Suppressor macrophage treated with lipopolysaccharide for 4 hours (primary cell): ENCODE measurements at regions not wholly inside any gene's neighbourhood (a gene's known extent, or its start where the extent isn't known, plus 50 kb on each side); places are given as distances from the start of the nearest gene placed in this dataset.

ENCODE experiments used
- DNase-seq: peaks from one replicate; pipeline ENCODE4 v3.0.0-alpha.2; 2020

GRCh38 chr13:109669956-109670355 lies 116.4 kb downstream of the IRS2 start:
- no peak for DNase-seq

GRCh38 chr13:109669234-109669612 lies 117.2 kb downstream of the IRS2 start:
- no peak for DNase-seq

GRCh38 chr13:109668433-109669233 lies 117.8 kb downstream of the IRS2 start:
- no peak for DNase-seq

DNA sequence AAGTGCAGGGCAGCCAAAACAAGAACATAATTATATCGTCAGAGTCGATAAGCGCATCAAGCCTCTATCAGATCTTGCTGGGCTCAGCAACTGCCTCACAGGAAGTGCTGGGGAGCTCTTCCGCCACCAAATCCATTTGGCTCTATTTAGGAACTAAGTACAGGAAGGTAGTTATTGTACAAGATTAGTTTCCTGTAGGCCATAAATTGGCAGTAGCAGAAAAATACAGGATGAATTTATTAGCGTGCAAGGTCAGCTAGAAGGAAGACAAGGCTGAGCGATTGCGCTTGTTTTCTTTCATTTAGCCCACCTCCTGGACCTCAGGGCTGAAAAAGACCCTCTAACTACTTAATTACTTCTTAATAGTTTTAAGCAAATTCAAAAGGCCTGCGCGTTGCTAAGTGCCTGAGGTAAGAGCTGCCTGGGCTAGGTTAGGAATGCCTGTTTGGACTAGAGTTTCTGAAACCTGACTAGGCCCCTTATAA lies 118.5 kb downstream of the IRS2 start:
- DNase-seq = no peak

- no peak for DNase-seq
Observed at GRCh38 chr13:109667056-109667455, 119.3 kb downstream of the IRS2 start.

GRCh38 chr13:109666656-109667055 lies 119.7 kb downstream of the IRS2 start:
- no peak for DNase-seq

GRCh38 chr13:109665781-109666249 lies 120.6 kb downstream of the IRS2 start:
- DNase-seq = no peak

DNA sequence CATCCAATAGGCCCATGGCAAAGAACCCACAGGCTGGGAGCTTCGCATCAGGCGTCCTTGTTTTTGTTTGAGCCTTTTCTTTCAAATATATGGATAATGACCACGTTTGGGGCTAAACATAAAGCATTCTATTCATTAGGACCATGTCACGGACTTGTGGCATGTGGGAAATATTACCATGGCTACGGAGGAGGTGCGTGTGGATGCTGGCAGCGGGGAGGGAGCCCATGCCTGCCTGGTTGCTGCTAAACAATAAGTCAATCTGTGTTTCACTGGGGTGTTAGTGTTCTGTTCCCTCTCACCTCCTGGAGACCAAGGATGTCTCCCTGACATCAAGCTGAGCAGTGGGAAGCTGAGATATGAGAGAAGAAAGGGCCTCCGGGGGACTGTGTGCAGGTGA lies 121.1 kb downstream of the IRS2 start:
- no peak for DNase-seq

GRCh38 chr13:109657395-109657794 lies 129.0 kb downstream of the IRS2 start:
- no peak for DNase-seq

- DNase-seq = peak; percentile 36
Observed at GRCh38 chr13:109656206-109656605, 130.2 kb downstream of the IRS2 start.

GRCh38 chr13:109655611-109656010 lies 130.8 kb downstream of the IRS2 start:
- no peak for DNase-seq

GRCh38 chr13:109655206-109655600 lies 131.2 kb downstream of the IRS2 start:
- DNase-seq = peak; percentile 88

DNA sequence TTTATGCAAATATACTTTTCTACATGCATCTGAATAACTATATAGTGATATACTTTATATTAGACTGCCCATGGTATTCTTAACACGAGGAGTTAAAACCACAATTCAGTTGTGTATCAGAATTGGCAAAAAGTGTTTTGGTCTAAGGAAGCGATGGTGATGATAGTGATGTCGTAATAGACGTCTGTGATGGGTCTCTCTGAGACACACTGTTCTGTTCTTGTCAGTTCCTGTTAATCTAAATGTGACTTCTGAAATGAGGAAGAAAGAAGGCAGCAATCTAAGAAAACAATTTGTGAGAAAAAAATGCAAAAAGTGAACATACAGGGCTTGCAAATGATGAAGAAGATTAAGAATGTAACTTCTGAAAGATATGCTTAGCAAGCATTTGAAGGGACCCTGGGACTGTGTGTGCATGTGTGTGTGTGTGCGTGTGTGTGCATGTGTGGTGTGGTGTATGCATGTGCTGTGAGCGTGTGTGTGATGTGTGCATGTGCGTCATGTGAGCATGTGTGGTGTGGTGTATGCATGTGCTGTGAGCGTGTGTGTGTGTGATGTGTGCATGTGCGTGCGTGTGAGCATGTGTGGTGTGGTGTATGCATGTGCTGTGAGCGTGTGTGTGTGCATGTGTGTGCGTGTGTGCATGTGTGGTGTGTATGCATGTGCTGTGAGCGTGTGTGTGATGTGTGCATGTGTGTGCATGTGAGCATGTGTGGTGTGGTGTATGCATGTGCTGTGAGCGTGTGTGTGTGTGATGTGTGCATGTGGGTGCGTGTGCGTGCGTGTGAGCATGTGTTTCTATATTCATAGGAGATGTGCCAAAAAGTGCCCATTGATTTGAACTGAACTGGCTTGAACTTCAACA lies 131.8 kb downstream of the IRS2 start:
- peak; percentile 86 for DNase-seq

GRCh38 chr13:109652531-109652930 lies 133.9 kb downstream of the IRS2 start:
- peak; percentile 58 for DNase-seq

- peak; percentile 70 for DNase-seq
Observed at GRCh38 chr13:109651854-109652253, 134.5 kb downstream of the IRS2 start.

- no peak for DNase-seq
Observed at GRCh38 chr13:109651311-109651710, 135.1 kb downstream of the IRS2 start.

- DNase-seq = peak; percentile 50
Observed at GRCh38 chr13:109650861-109651260, 135.5 kb downstream of the IRS2 start.

GRCh38 chr13:109649713-109650112 lies 136.7 kb downstream of the IRS2 start:
- DNase-seq = no peak

DNA sequence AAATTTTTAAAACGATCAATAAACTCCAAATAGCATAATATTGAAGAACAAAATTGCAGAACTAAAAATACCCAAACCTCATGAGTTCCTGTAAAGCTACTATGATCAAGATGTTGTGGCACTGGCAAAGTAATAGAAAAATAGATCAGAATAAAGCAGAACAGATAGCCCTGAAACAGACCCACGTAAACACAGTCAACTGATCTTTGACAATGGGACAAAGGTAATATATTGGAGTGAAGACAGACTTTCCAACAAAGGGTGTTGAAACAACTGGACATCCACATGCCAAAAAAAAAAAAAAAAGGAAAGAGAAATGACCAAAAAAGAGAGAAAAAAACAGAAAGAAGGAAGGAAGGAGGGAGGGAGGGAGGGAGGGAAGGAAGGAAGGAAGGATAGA lies 138.7 kb downstream of the IRS2 start:
- DNase-seq = no peak

- DNase-seq = no peak
Observed at GRCh38 chr13:109647053-109647452, 139.3 kb downstream of the IRS2 start.

DNA sequence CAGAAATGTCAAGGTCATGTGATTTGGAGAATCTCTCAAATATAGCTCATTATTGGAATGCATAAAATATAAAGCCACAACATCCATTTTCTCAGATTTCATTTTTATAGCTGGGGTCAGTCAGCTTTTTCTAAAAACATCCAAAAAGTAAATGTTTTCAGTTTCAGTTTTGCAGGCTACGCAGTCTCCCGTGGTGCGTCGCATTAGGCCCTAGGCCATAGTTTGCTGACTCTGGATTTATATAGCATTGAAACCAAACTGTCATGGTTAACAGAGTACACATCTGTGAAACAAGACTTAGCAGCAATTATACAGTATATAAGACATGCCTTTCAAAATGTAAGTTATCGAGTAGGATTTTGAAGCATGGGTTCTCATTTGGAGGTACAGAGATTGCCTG lies 140.0 kb downstream of the IRS2 start:
- no peak for DNase-seq

DNA sequence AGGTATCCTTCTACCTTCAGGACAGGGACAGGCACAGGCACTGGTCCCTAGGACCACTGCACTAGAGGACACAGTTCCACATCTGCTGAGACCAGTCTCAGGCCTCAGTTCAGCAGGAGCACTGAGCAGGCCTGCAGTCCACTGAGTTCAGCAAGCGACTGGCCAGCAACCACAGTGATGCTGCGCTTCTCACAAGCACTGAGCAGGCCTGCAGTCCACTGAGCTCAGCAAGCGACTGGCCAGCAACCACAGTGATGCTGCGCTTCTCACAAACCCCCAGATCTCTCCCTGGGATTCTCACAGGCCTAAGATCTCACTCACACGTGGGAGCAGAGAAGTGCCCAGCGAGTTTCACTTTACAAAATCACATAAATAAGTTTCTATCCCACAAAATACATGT lies 140.6 kb downstream of the IRS2 start:
- no peak for DNase-seq

GRCh38 chr13:109644956-109645355 lies 141.4 kb downstream of the IRS2 start:
- no peak for DNase-seq
